Adrenal gland (tissue), 9 donors: ENCODE measurements at regions not wholly inside any gene's neighbourhood (a gene's known extent, or its start where the extent isn't known, plus 50 kb on each side); places are given as distances from the start of the nearest gene placed in this dataset.

Source experiments
- DNase-seq, 7 donors: peaks; one replicate each; pipeline ENCODE4 v3.0.0-alpha.2; 2019 to 2020
- H3K27ac ChIP-seq, 5 donors: fragments of 200-600 bp; sonication (generic) in 4 of 5; 1 replicate in 3 of 5; 2 replicates in 2 of 5; pipeline versions ENCODE4 v1.5.1 to v1.8.0; 2016 to 2020; ENCODE audit warnings: mild to moderate bottlenecking in 1 of 5
- H3K27me3 ChIP-seq: fragments of 200-600 bp; 2 replicates; pipeline ENCODE4 v1.8.0; 2021
- H3K36me3 ChIP-seq, 2 donors: fragments of 200-600 bp; replicated peaks in 1 of 2; 1 replicate in 1 of 2; 2 replicates in 1 of 2; pipeline versions ENCODE4 v1.5.1 to v1.8.0; 2018 to 2022
- H3K4me1 ChIP-seq, 2 donors: fragments of 200-600 bp; replicated peaks in 1 of 2; 1 replicate in 1 of 2; 2 replicates in 1 of 2; pipeline versions ENCODE4 v1.5.1 to v1.8.0; 2018 to 2021
- H3K4me3 ChIP-seq, 4 donors: fragments of 200-600 bp; sonication (generic) in 3 of 4; one replicate each; pipeline ENCODE4 v1.5.1; 2016 to 2018
- H3K9me3 ChIP-seq, 3 donors: fragments of 200-600 bp; sonication (generic) in 1 of 3; replicated peaks in 1 of 3; 1 replicate in 2 of 3; 2 replicates in 1 of 3; pipeline versions ENCODE4 v1.5.1 to v1.8.0; 2016 to 2021
- CTCF ChIP-seq, 6 experiments: fragments of 450-650 bp in 4 of 6; fragments of 200-600 bp in 2 of 6; sonication (generic) in 1 of 6; IDR thresholded peaks; 1 replicate in 5 of 6; 2 replicates in 1 of 6; pipeline versions ENCODE4 v1.5.1 to v1.8.0; 2016 to 2021; ENCODE audit warnings: antibody characterized with exemption in 6 of 6, mild to moderate bottlenecking in 2 of 6, moderate library complexity in 1 of 6
- POLR2A ChIP-seq, 2 donors: fragments of 450-650 bp; IDR thresholded peaks; one replicate each; pipeline ENCODE4 v1.6.1; 2017; ENCODE audit warnings: antibody characterized with exemption in 2 of 2, mild to moderate bottlenecking in 2 of 2, moderate library complexity in 1 of 2
- WGBS, 4 donors: extraction: QIAGEN DNeasy Blood & Tissue Kit in 2 of 4; methylation state at CpG; one replicate each; pipeline versions ENCODE4 v1.1.5 to v1.1.7; 2013 to 2017; 5-methylcytosine and 5-hydroxymethylcytosine counted together
- intact Hi-C, 2 donors: fragments of 100-400 bp; cut with DNase I; formaldehyde crosslinking; loops; one replicate each; pipeline versions ENCODE4 v1.14.1 to v1.15.0; 2022 to 2023
- donor health status: healthy with polysubstance abuse.
- donor health status: Bipolar disorder and iron deficiency.
- donor health status: DM: yes; HTN: yes; CAD: no.
- donor health status: DM: no; HTN: no; CAD: no.
- donor health status: DM: no; HTN: no; CAD: no.

- 65 to 72% (median 70%) methylated on average over 4 of the region's 4 CpGs for WGBS, 4 donors
- no peaks in the 10 kb centered on the region for H3K9me3 ChIP-seq
- H3K27ac ChIP-seq: no peak overlapping the region
- peak; percentile 26 to 71 (median 68) for DNase-seq
- H3K4me3 ChIP-seq: no peak overlapping the region
- intact Hi-C loops: loop anchor here (10.0 kb wide), 2 partner anchors 58 to 102 kb away; partner anchors contain the start of gene GATA6 (in 1 of the 2)
- TF ChIP-seq POLR2A (IDR thresholded peaks at IDR 0.05) (no peak), CTCF (IDR thresholded peaks at IDR 0.05) (no peak)
- no peaks in the 10 kb centered on the region for H3K4me1 ChIP-seq
- no peaks in the 10 kb centered on the region for H3K27me3 ChIP-seq
- H3K36me3 ChIP-seq: no peaks in the 10 kb centered on the region
Measured at GRCh38 chr18:22106536-22107292, 62.7 kb upstream of the GATA6 start.

GRCh38 chr18:22108674-22109073 is 60.7 kb upstream of the GATA6 start:
- Histone ChIP-seq H3K9me3 (no peaks in the 10 kb centered on the region), H3K27ac (no peak overlapping the region), H3K27me3 (no peaks in the 10 kb centered on the region), H3K4me1 (no peaks in the 10 kb centered on the region), H3K36me3 (no peaks in the 10 kb centered on the region), H3K4me3 (no peak overlapping the region)
- TF ChIP-seq POLR2A (IDR thresholded peaks at IDR 0.05) (no peak), CTCF (IDR thresholded peaks at IDR 0.05) (peak in 2 of 6 experiments; percentile 11 to 20)
- 46 to 58% (median 53%) methylated on average over 2 of the region's 2 CpGs for WGBS, 4 donors
- intact Hi-C loops: loop anchor here (10.0 kb wide), 2 partner anchors 56 to 104 kb away; partner anchors contain the start of gene GATA6 (in 1 of the 2)
- DNase-seq: peak in 4 of 7 donors; percentile 18 to 39 (median 24)

GRCh38 chr18:22109535-22109934 is 59.9 kb upstream of the GATA6 start:
- H3K9me3 ChIP-seq: no peaks in the 10 kb centered on the region
- no peak for DNase-seq
- no peak for TF ChIP-seq CTCF (IDR thresholded peaks at IDR 0.05)
- no peak for TF ChIP-seq POLR2A (IDR thresholded peaks at IDR 0.05)
- H3K4me1 ChIP-seq: no peaks in the 10 kb centered on the region
- H3K27me3 ChIP-seq: no peaks in the 10 kb centered on the region
- 83 to 97% (median 90%) methylated on average over 4 of the region's 4 CpGs; no CpG with 5 or more reads in 1 of the 4 donors for WGBS, 4 donors
- no peak overlapping the region for H3K27ac ChIP-seq
- no peak overlapping the region for H3K4me3 ChIP-seq
- H3K36me3 ChIP-seq: no peaks in the 10 kb centered on the region
- intact Hi-C loops: loop anchor here (10.0 kb wide), 2 partner anchors 55 to 105 kb away; partner anchors contain the start of gene GATA6 (in 1 of the 2)

GRCh38 chr18:22110461-22110924 is 58.9 kb upstream of the GATA6 start:
- no peak overlapping the region for H3K4me3 ChIP-seq
- DNase-seq: no peak
- 78 to 80% (median 78%) methylated on average over 8 to 9 of the region's 9 CpGs for WGBS, 4 donors
- intact Hi-C loops: no loop called here
- H3K36me3 ChIP-seq: no peaks in the 10 kb centered on the region
- TF ChIP-seq CTCF (IDR thresholded peaks at IDR 0.05) (no peak), POLR2A (IDR thresholded peaks at IDR 0.05) (no peak)
- no peaks in the 10 kb centered on the region for H3K4me1 ChIP-seq
- no peak overlapping the region for H3K27ac ChIP-seq
- no peaks in the 10 kb centered on the region for H3K27me3 ChIP-seq
- H3K9me3 ChIP-seq: no peaks in the 10 kb centered on the region
